Skin of body (tissue), 1 donor: ENCODE measurements at regions not wholly inside any gene's neighbourhood (a gene's known extent, or its start where the extent isn't known, plus 50 kb on each side); places are given as distances from the start of the nearest gene placed in this dataset.
"Not testable (repeated sequence)": the region's sequence is repeated elsewhere in the genome, so short reads cannot be mapped to it uniquely, and the experiment has no call there.

Experiments used
- DNase-seq: peaks from one replicate; lab custom pipeline; 2025; lab: John Stamatoyannopoulos, UW

DNA sequence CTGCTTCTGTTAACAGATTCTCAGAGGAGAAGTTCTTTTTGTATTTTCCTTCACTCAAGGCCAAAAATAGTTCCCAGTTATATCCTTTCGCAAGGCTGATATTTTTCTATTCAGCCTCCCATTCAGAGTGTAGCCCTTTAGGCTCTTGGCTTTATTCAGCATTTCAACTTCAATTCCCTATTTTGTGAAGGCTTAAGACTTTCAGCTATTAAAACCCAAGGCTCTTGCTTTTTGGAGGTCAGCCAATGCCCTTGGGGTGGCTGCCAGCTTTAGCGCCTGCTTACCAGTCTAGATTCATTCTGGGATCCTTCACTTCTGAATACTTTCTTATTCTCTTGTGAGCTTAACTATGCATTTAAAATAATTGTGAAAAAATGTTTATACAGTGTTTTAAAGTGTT is 57.3 kb upstream of the ADGRA3 start:
- no peak for DNase-seq

DNA sequence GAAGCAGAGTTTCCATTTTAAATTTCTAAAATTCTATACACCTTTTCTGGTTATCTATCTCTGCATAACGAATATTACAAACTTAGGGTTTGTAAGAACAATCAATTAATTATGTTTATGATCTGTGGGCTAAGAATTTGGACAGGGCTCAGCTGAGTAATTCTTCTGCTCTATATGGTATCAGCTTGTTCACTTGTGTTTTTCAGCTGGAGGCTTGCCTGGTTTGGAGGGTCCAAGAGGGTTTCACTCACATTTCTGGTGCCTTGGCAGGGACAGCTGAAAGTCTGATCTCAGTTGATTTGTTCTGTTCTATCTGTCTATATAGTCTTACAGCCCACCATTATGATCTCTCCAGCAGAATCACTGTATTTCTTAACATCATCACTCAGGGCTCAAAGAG is 57.8 kb upstream of the ADGRA3 start:
- DNase-seq, result no peak

DNA sequence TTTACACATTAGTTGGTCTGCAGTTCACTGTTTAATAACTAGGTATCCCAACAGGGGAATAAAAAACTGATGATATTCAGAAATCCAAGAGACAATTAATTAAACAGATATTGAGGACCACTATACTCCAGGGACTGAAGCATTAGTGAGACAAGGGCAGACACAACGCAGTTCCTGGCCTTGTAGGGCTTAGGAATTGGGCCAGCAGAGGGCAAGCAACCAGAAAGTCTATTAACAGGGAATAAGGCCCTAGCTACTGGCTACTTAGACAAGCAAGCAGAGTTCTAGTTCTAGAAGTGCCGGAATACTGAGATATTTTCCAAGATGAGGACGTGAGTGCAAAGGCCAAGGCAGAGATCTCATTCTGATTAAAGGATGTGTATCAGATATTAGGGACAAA is 58.6 kb upstream of the ADGRA3 start:
- DNase-seq, result no peak

DNA sequence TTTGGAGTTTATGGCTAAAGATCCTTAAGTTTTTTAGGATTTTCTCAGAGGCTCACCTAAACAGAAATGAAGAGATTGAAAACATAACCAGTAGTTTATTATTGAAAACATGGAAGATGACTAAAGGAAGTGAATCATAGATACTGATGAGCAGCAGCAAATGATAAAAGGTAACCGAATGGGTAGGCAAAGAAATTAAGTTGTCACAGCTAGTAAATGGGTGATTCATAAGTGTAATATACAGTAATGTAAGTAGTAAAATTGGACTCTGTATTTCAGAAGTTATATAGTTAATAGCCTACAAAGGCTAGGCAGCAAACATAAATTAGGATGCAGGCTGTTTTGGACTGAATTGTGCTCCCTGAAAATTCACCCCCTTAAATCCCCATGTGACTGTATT is 59.0 kb upstream of the ADGRA3 start:
- no peak for DNase-seq

DNA sequence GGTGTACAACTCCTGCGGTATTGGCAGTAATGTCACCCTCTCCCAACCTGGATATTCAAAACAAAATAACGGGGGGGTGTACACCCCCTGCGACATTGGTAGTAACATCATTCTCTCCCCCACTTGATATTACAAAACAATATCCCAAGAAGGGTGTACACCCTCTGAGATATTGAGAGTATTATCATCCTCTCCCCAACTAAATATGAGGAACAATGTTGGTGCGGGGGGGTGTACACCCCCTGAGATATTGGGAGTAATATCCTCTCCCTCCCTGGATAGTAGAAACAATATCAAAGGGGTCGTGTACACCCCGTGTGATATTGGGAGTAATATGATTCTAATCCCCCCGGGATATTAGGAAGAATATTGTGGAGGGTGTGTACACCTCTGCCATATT is 71.4 kb upstream of the ADGRA3 start:
- no peak for DNase-seq

DNA sequence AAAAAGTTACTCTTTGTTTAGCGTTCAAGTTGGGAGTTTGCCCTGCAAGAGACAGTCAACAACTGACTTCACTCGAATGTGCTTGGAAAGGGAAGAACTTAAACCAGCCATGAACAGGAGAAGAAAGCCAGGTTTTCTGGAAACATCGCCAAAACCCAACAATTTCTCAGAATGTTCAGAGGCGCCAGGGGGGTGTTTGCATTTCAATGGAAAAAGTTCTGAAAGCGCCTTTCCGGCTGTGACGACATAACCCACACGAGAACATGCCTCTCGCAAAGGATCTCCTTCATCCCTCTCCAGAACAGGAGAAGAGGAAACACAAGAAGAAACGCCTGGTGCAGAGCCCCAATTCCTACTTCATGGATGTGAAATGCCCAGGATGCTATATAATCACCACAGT is 78.1 kb upstream of the ADGRA3 start:
- no peak for DNase-seq

DNA sequence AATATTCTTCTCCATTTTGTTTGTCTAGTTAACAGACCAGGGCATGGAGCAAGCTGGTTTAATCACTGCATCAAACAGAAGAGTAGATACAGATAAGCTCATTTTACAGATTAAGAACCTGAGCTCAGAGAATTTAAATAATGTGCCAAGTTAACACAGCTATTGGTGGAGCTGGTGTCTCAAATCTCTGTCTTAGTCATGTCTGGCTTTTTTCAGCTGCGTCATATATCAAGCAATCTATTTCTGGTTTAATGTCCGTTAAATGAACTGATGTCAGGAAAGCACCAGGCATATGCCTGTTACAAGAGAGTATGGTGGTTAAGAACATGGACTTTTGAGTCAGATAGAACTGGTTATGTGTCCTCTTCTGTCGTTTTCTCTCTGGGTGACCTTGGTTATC is 79.8 kb upstream of the ADGRA3 start:
- no peak for DNase-seq

DNA sequence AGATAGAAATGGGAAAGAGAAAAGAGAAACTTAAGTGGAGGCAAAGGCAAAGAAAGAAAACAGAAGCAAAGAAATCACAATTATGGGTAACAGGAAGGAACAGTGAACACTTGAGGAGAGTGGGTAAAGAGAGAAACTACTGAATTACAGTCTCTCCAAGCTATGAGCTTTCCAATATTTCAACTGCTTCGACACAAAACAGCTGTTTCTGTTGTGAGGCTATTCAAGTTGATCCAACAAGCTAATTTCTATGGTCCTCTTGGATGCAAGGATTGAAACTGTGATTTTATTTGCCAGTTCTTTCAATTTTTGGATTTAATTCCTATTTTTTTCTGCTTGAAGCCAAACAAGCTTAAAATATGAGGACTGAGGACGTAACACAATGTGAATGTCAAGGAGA is 80.5 kb upstream of the ADGRA3 start:
- DNase-seq, result peak; percentile 3

DNA sequence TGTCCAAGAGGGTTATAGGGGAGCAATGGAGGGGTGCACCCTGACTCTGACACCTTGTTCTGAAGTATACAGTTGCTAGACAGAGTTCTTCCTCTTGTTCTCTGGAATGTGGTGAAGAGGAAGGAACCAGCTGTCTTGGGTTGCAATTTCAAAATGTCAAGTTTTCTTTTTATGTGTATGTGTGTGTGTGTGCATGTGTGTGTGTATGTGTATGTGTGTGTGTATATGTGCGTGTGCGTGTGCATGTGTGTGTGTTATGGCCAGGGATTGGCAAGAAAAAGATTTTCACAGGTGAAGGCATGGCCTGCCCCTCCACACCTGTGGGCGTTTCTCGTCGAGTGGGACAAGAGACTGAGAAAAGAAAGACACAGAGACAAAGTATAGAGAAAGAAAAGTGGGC is 81.6 kb upstream of the ADGRA3 start:
- no peak for DNase-seq

DNA sequence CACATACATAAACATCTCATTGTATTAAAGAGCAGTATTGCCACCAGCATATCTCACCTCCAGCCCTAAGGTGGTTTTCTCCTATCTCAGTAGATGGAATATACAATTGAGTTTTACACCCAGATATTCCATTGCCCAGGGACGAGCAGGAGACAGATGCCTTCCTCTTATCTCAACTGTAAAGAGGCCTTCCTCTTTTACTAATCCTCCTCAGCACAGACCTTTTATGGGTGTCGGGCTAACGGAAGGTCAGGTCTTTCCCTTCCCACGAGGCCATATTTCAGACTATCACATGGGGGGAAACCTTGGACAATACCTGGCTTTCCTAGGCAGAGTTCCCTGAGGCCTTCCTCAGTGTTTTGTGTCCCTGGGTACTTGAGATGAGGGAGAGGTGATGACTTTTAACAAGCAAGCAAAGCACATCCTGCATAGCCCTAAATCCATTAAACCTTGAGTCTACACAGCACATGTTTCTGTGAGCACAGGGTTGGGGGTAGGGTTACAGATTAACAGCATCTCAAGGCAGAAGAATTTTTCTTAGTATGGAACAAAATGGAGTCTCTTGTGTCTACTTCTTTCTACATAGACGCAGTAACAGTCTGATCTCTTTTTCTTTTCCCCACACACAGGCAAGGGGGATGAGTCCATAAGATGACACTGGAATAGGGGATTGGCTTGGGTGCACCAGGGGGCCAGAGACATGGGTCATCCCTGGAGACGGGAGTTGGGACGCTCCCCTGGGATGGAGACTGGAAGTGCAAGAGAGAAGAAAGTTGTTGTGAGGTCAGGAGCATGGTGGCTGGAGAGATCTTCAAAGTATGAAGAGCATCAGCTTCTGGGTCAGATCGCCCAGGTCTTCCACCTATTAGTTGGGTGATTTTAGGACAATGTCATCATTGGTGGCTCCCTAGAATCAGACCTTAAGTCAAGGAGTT is 82.5 kb upstream of the ADGRA3 start:
- not testable (repeated sequence) for DNase-seq

DNA sequence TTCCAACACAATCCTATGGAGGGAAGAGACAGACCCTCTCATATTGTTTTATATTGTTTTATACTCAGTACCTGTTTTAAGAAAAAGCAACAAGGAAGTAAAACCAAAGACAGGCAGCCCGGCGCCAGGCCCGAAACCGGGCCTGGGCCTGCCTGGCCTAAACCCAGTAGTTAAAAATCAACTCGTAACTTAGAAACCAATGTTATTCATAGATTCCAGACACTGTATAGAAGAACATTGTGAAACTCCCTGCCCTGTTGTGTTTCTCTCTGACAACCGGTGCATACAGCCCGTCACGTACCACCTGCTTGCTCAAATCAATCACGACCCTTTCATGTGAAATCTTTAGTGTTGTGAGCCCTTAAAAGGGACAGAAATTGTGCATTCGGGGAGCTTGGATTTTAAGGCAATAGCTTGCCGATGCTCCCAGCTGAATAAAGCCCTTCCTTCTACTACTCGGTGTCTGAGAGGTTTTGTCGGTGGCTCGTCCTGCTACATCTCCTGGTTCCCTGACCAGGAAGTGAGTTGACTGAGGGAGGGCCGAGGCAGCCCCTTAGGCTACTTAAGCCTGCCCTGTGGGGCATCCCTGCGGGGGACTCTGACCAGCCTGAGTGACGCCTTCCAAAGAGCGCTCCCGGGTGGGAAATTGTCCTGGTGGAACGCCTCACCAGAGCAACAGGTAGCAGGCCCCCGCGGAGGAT is 83.5 kb upstream of the ADGRA3 start:
- not testable (repeated sequence) for DNase-seq

DNA sequence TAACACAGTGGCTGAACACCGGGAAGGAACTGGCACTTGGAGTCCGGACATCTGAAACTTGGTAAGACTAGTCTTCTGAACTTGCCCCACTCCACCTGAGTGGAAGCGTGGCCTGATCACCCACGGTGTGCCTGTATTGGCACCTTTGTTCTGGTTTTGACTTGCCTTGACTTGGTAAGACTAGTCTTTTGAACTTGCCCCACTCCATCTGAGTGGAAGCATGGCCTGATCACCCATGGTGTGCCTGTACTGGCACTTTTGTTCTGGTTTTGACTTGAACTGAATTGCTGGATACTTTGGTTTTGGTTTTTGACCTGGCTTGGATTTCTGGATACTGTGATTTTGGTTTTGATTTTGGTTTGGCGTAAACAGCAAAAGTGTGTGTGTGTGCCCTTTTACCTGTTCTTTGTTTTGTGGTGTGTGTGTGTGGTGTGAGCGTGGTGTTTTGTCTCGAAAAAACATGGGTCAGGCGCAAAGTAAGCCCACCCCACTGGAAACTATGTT is 84.1 kb upstream of the ADGRA3 start:
- DNase-seq, result not testable (repeated sequence)

DNA sequence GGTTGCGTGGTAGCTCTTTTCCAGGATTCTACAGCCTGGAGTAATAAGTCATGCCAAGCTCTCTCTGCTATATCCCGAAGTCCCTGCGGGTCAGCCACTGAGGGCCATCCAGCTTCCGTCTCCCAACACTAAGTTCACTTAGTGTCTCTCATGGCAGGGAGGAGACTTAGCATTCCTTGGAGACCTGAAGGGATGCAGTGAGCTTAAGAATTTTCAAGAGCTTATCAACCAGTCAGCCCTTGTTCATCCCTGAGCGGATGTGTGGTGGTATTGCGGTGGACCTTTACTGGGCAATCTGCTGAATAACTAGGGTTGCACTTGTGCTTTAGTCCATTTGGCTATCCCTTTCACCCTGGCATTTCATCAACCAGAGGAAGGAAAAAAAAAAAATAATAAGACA is 85.8 kb upstream of the ADGRA3 start:
- not testable (repeated sequence) for DNase-seq

DNA sequence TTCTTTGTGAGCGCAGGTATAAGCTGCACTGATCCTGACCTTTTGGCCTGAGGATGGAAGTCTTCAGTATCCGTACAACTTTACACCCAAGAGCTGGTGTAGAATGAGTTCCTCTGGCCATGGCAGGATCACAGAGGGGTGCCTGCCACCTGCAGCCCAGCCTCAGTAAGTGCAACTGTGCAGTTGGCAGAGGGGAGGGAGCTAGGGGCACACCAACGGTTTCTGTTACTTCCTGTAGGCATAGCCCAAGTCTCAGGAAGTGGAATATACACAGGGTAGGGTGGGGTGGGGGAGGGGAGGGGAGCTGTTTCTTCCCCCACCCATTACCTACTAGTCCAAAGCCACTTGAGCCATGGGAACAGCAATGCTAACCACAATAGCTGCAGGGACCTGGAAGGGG is 85.4 kb upstream of the GBA3 start:
- no peak for DNase-seq

DNA sequence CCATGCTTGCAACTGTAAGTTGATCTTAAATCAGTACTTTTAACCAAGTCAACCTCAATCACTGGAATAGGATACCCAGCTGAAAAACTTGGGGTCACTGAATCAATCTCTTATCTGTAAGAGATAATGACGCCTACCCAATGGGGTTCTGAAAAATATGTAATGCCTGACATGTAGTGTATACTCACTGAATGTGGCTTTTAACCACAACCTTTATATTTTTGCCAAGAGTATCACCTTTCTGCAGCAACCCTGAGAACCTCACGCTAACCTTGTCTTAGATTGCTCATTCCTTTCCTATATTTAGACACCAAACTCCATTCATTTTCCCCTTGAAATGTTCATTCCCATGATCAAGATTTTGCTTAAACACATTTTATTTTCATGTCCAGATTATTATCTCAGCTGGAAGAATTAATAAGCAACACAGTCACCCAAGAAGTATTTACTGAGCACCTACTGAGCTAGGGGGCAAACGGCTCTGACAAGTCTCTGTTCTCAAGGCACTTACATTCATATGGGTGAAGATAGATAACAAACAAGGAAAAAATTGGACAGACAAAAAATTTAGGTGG is 82.7 kb upstream of the GBA3 start:
- DNase-seq, result not testable (repeated sequence)

DNA sequence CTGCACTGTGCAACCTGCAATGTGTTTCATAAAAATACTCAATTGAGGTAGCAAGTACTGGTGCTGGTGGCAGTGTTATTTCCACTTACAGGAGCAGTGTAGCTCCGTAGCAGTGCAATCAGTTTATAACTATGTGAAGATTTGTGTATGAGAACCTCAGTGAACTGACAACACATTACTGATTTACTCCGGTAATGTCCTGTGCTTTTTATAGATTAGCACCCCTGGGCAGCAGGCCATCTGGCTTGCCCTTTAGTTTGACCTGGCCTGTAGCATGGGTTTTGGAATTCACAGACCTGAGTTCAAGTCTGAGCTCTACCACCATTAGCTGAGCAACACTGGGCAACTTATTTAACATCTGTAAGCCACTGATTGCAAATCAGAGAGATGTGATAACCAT is 78.6 kb upstream of the GBA3 start:
- no peak for DNase-seq

DNA sequence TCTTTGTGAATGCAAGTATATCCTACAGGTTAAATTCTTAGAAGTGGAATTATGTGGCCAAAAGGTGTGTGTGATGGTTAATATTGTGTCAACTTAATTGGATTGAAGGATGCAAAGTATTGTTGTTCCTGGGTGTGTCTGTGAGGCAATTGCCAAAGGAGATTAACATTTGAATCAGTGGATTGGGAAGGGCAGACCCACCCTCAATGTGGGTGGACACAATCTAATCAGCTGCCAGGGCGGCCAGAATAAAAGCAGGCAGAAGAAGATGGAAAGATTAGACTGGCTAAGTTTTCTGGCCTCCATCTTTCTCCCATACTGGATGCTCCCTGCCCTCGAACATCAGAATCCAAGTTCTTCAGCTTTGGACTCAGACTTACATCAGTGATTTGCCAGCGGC is 76.2 kb upstream of the GBA3 start:
- no peak for DNase-seq

DNA sequence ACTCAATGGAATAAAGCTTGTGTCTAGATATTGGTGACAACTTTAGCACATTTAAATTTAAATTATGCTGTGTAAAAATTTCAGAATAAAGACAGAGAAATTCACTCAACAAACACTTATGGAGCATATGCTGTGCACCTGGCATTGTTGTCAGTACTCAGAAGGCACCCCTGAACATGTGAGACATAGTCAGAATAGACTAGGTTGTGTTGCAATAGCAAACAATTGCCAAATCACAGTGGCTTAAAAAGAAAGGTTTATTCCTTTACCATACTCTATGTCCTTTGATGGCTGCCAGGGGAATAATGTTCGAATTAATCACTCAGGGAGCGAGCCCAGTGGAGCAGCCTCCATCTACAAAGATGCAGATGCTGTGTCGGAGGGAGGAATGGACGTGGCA is 72.6 kb upstream of the GBA3 start:
- not testable (repeated sequence) for DNase-seq

DNA sequence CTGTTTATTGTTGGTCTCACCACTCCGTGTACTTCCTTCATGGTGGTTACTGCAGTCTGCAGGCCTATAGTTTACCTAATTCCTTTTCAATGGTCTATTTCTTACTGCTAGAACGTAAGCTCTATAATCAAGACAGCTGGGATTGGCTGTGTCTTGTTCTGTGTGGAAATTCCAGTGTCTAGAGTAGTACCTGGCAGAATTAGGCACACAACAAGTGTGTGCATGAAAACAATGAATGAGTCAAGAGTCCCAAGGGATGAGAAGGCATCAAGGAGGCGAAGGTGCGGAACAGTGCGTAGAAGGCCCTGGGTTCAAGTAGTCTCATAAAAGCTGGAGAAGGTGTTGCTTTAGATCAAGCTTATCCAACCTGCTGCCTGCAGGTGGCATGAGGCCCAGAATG is 70.8 kb upstream of the GBA3 start:
- not testable (repeated sequence) for DNase-seq

DNA sequence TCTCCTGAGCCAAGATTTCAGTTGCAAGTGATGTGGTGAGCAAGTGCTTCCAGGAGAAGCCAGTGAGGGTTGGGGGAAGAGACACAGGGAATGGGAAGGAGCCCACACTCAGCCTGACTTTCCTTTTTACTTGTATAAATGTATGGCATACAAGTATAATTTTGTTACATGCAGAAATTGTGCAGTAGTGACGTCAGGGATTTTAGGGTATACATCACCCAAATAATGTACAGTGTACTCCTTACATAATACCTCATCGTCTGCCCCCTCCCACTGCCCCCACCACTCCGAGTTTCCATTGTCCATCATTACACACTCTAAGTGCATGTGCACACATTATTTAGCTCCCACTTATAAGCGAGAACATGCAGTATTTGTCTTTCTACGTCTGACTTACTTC is 68.7 kb upstream of the GBA3 start:
- not testable (repeated sequence) for DNase-seq

DNA sequence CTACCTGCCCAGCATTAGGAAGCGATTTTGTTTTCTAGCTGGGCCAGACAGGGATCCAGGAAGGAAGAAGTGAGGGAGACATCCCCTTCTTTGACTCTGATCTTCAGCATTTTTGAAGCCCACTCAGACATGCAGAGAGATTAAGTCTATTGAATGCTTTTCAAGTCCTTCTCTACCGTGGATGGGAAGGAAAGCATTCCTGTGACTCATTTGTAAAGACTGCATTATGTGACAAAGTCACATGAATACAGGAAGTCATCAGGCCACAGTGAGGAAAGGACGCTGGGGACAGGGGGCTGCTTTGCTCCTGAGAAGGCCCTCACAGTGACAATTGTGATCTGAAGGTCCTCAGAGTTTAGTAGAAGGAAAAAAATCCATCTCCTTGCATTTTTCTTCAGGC is 67.4 kb upstream of the GBA3 start:
- no peak for DNase-seq

DNA sequence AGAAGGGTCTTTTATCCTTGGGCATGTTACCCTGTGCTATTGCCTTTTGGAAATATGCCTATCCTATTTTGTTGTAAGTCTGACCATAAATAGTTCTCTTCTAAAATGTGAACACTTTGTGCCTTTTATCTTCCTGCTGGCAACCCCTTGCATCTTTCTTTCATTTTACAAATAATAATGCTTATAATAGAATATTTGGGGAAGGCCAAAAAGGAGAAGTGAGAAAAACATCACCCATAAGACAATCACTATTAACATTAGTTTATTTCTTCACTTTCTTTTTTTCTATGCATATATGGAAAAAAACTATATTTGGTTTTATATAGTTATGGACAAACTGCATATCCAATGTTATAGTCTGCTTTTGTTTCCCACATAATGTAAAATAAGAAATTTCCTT is 64.9 kb upstream of the GBA3 start:
- not testable (repeated sequence) for DNase-seq
